Stomach (tissue), 4 donors: ENCODE measurements at regions not wholly inside any gene's neighbourhood (a gene's known extent, or its start where the extent isn't known, plus 50 kb on each side); places are given as distances from the start of the nearest gene placed in this dataset.

ENCODE experiments used
- CTCF ChIP-seq, 7 experiments: fragments of 450-650 bp in 4 of 7; fragments of 200-600 bp in 3 of 7; sonication (generic) in 3 of 7; IDR thresholded peaks; one replicate each; pipeline ENCODE4 v1.5.1; 2016 to 2019; ENCODE audit warnings: antibody characterized with exemption in 7 of 7, control low read depth in 2 of 7, mild to moderate bottlenecking in 1 of 7
- EP300 ChIP-seq: sonication (generic); formaldehyde crosslinking; IDR thresholded peaks from one replicate; pipeline ENCODE4 v1.6.1; 2017; ENCODE audit warnings: antibody characterized with exemption
- POLR2A ChIP-seq, 4 donors: fragments of 450-650 bp; IDR thresholded peaks; one replicate each; pipeline ENCODE4 v1.6.1; 2016; ENCODE audit warnings: antibody characterized with exemption in 4 of 4, control low read depth in 2 of 4, mild to moderate bottlenecking in 1 of 4, moderate library complexity in 1 of 4

- TF ChIP-seq EP300 (no peak), CTCF (IDR thresholded peaks at IDR 0.05) (no peak), POLR2A (IDR thresholded peaks at IDR 0.05) (no peak)
Observed at GRCh38 chr11:26187639-26188038, 144.3 kb upstream of the ANO3 start.
